Pancreas (tissue), 10 donors: ENCODE measurements at regions not wholly inside any gene's neighbourhood (a gene's known extent, or its start where the extent isn't known, plus 50 kb on each side); places are given as distances from the start of the nearest gene placed in this dataset.

Experiments used
- ATAC-seq, 4 donors: fragments of 200-7000 bp; cut with Tn5 transposase; one replicate each; pipeline versions ENCODE4 v1.8.0 to v1.9.1; 2020; ENCODE audit warnings: mild to moderate bottlenecking in 4 of 4, moderate library complexity in 4 of 4
- DNase-seq, 6 donors: peaks; one replicate each; pipeline ENCODE4 v3.0.0-alpha.2; 2020
- FAIRE-seq: peaks from 2 replicates; lab custom pipeline; 2012; peaks lifted over from hg19 to GRCh38; lab: Jason Lieb, UNC
- H3K27ac ChIP-seq, 4 donors: fragments of 200-600 bp; sonication (generic); 1 replicate in 3 of 4; 2 replicates in 1 of 4; pipeline versions ENCODE4 v1.5.0 to v1.8.0; 2020
- H3K27me3 ChIP-seq, 4 donors: fragments of 200-600 bp; one replicate each; pipeline ENCODE4 v1.8.0; 2021
- H3K36me3 ChIP-seq, 3 donors: fragments of 200-600 bp; sonication (generic) in 1 of 3; one replicate each; pipeline versions ENCODE4 v1.5.0 to v1.8.0; 2020 to 2021
- H3K4me1 ChIP-seq, 3 donors: fragments of 200-600 bp; one replicate each; pipeline ENCODE4 v1.8.0; 2021
- H3K4me3 ChIP-seq, 4 donors: fragments of 200-600 bp; sonication (generic) in 2 of 4; one replicate each; pipeline versions ENCODE4 v1.5.0 to v1.8.0; 2020 to 2021
- H3K9me3 ChIP-seq, 4 donors: fragments of 200-600 bp; one replicate each; pipeline ENCODE4 v1.8.0; 2021
- CTCF ChIP-seq, 4 donors: fragments of 200-600 bp; sonication (generic) in 3 of 4; IDR thresholded peaks; one replicate each; pipeline versions ENCODE4 v1.5.0 to v1.8.0; 2021; ENCODE audit warnings: antibody characterized with exemption in 4 of 4
- WGBS, 2 donors: extraction: QIAGEN DNeasy Blood & Tissue Kit; methylation state at CpG; one replicate each; pipeline ENCODE4 v1.1.7; 2013; 5-methylcytosine and 5-hydroxymethylcytosine counted together
- intact Hi-C, 3 donors: fragments of 100-400 bp; cut with DNase I; formaldehyde crosslinking; loops; one replicate each; pipeline versions ENCODE4 v1.11.1 to v1.14.2; 2022
- donor health status: healthy with polysubstance abuse.
- donor health status: DM: no; HTN: no; CAD: no; lungs with moderate emphysema.
- donor health status: DM: no; HTN: no; CAD: no.
- donor health status: control.
- donor health status: control.
- donor health status: Bipolar disorder and iron deficiency.
- donor health status: DM: yes; HTN: yes; CAD: no.
- donor health status: DM: no; HTN: no; CAD: no.
- donor health status: DM: no; HTN: no; CAD: no.
- donor health status: DM: yes; HTN: yes; CAD: no.

- no peak overlapping the region for H3K27ac ChIP-seq
- WGBS, 2 donors: 92 to 93% methylated on average over 16 of the region's 16 CpGs
- H3K4me1 ChIP-seq: peaks cover 0 to 5% (median 3%) of the 10 kb centered on the region in 3 donors
- no peak for ATAC-seq
- H3K27me3 ChIP-seq: no peaks in the 10 kb centered on the region
- FAIRE-seq: no peak
- intact Hi-C loops: loop anchor here in 2 of 3 donors (5.0 to 10.0 kb wide), 3 partner anchors 101 to 139 kb away; partner anchors contain the start of gene HGFAC (in 1 of the 2)
- no peaks in the 10 kb centered on the region for H3K36me3 ChIP-seq
- peak in 1 of 6 donors; percentile 4 for DNase-seq
- H3K4me3 ChIP-seq: no peak overlapping the region
- TF ChIP-seq CTCF (IDR thresholded peaks at IDR 0.05): no peak
- no peaks in the 10 kb centered on the region for H3K9me3 ChIP-seq
Measured at GRCh38 chr4:3343358-3343757, 50.5 kb downstream of the RGS12 start.

- intact Hi-C loops: loop anchor here in 2 of 3 donors (5.0 to 10.0 kb wide), 3 partner anchors 101 to 138 kb away; partner anchors contain the start of gene HGFAC (in 1 of the 2)
- no peak for FAIRE-seq
- no peaks in the 10 kb centered on the region for H3K9me3 ChIP-seq
- no peak overlapping the region for H3K27ac ChIP-seq
- no peak for ATAC-seq
- H3K36me3 ChIP-seq: no peaks in the 10 kb centered on the region
- TF ChIP-seq CTCF (IDR thresholded peaks at IDR 0.05): no peak
- no peaks in the 10 kb centered on the region for H3K27me3 ChIP-seq
- WGBS, 2 donors: 90 to 94% methylated on average over 9 of the region's 9 CpGs
- H3K4me3 ChIP-seq: no peak overlapping the region
- peaks cover 0 to 6% (median 5%) of the 10 kb centered on the region in 3 donors for H3K4me1 ChIP-seq
- DNase-seq: peak in 1 of 6 donors; percentile 4
Measured at GRCh38 chr4:3344104-3344503, 51.3 kb downstream of the RGS12 start.

- Histone ChIP-seq H3K36me3 (no peaks in the 10 kb centered on the region), H3K4me1 (peaks cover 0 to 6% (median 5%) of the 10 kb centered on the region in 3 donors), H3K27ac (no peak overlapping the region), H3K27me3 (no peaks in the 10 kb centered on the region), H3K9me3 (no peaks in the 10 kb centered on the region), H3K4me3 (no peak overlapping the region)
- DNase-seq: peak in 1 of 6 donors; percentile 5
- WGBS, 2 donors: 87 to 89% methylated on average over 4 of the region's 4 CpGs
- ATAC-seq: no peak
- intact Hi-C loops: loop anchor here in 2 of 3 donors (5.0 to 10.0 kb wide), 3 partner anchors 100 to 138 kb away; partner anchors contain the start of gene HGFAC (in 1 of the 2)
- no peak for TF ChIP-seq CTCF (IDR thresholded peaks at IDR 0.05)
- FAIRE-seq: no peak
Measured at GRCh38 chr4:3344596-3344995, 51.8 kb downstream of the RGS12 start.

GRCh38 chr4:3345384-3345783 lies 52.6 kb downstream of the RGS12 start:
- ATAC-seq (no peak), DNase-seq (peak in 1 of 6 donors; percentile 8), FAIRE-seq (no peak)
- Histone ChIP-seq H3K4me1 (peaks cover 0 to 6% (median 5%) of the 10 kb centered on the region in 3 donors), H3K27me3 (no peaks in the 10 kb centered on the region), H3K27ac (no peak overlapping the region), H3K4me3 (no peak overlapping the region), H3K9me3 (no peaks in the 10 kb centered on the region), H3K36me3 (no peaks in the 10 kb centered on the region)
- intact Hi-C loops: loop anchor here in 1 of 3 donors (10.0 kb wide), 2 partner anchors 99 to 129 kb away; partner anchors contain the start of gene HGFAC
- TF ChIP-seq CTCF (IDR thresholded peaks at IDR 0.05): no peak
- WGBS, 2 donors: 87 to 91% methylated on average over 5 of the region's 5 CpGs

GRCh38 chr4:3346146-3346545 lies 53.3 kb downstream of the RGS12 start:
- Histone ChIP-seq H3K36me3 (no peaks in the 10 kb centered on the region), H3K4me1 (peaks cover 0 to 7% (median 6%) of the 10 kb centered on the region in 3 donors), H3K4me3 (no peak overlapping the region), H3K27me3 (no peaks in the 10 kb centered on the region), H3K9me3 (no peaks in the 10 kb centered on the region), H3K27ac (no peak overlapping the region)
- intact Hi-C loops: loop anchor here in 1 of 3 donors (10.0 kb wide), 2 partner anchors 99 to 129 kb away; partner anchors contain the start of gene HGFAC
- WGBS, 2 donors: 43 to 44% methylated on average over 4 of the region's 4 CpGs
- DNase-seq (peak in 2 of 6 donors; percentile 35 to 66), ATAC-seq (peak; percentile 87 to 95 (median 94)), FAIRE-seq (peak; percentile 81)
- TF ChIP-seq CTCF (IDR thresholded peaks at IDR 0.05): peak; percentile 65 to 92 (median 80)
